NCI-H1092 (cell line): ENCODE measurements at regions not wholly inside any gene's neighbourhood (a gene's known extent, or its start where the extent isn't known, plus 50 kb on each side); places are given as distances from the start of the nearest gene placed in this dataset.

Experiments used
- DNase-seq: peaks from one replicate; lab custom pipeline; 2025; lab: John Stamatoyannopoulos, UW

- DNase-seq = peak; percentile 40
Measured at GRCh38 chr15:31510057-31510456, 183.4 kb downstream of the KLF13 start.

- no peak for DNase-seq
Measured at GRCh38 chr15:31511707-31512310, 185.2 kb downstream of the KLF13 start.

- no peak for DNase-seq
Measured at GRCh38 chr15:31513178-31513577, 186.5 kb downstream of the KLF13 start.

GRCh38 chr15:31516440-31516839 lies 189.8 kb downstream of the KLF13 start:
- DNase-seq = no peak

GRCh38 chr15:31516874-31517273 lies 190.2 kb downstream of the KLF13 start:
- DNase-seq = no peak

GRCh38 chr15:31517711-31518110 lies 191.1 kb downstream of the KLF13 start:
- DNase-seq = no peak

GRCh38 chr15:31522028-31522427 lies 195.4 kb downstream of the KLF13 start:
- no peak for DNase-seq

- no peak for DNase-seq
Measured at GRCh38 chr15:31523027-31523654, 196.5 kb downstream of the KLF13 start.

GRCh38 chr15:31523655-31524049 lies 197.0 kb downstream of the KLF13 start:
- DNase-seq = no peak

- no peak for DNase-seq
Measured at GRCh38 chr15:31525185-31525695, 198.6 kb downstream of the KLF13 start.

GRCh38 chr15:31525988-31526665 lies 199.5 kb downstream of the KLF13 start:
- no peak for DNase-seq

- DNase-seq = no peak
Measured at GRCh38 chr15:31526916-31527690, 200.5 kb downstream of the KLF13 start.

GRCh38 chr15:31528846-31529245 lies 202.2 kb downstream of the KLF13 start:
- DNase-seq = no peak

- DNase-seq = no peak
Measured at GRCh38 chr15:31537770-31538592, 211.3 kb downstream of the KLF13 start.

GRCh38 chr15:31540633-31541032 lies 214.0 kb downstream of the KLF13 start:
- no peak for DNase-seq

GRCh38 chr15:31544361-31544760 lies 217.7 kb downstream of the KLF13 start:
- no peak for DNase-seq

- DNase-seq = no peak
Measured at GRCh38 chr15:31545257-31545656, 218.6 kb downstream of the KLF13 start.

GRCh38 chr15:31550211-31550977 lies 223.8 kb downstream of the KLF13 start:
- no peak for DNase-seq

- no peak for DNase-seq
Measured at GRCh38 chr15:31551323-31551722, 224.7 kb downstream of the KLF13 start.

GRCh38 chr15:31552482-31553099 lies 226.0 kb downstream of the KLF13 start:
- no peak for DNase-seq
